Neural crest cell (in vitro differentiated cells): ENCODE measurements at regions not wholly inside any gene's neighbourhood (a gene's known extent, or its start where the extent isn't known, plus 50 kb on each side); places are given as distances from the start of the nearest gene placed in this dataset.

ENCODE experiments used
- DNase-seq: peaks from one replicate; pipeline ENCODE4 v3.0.0; 2021; ENCODE audit warnings: low read depth, mixed read lengths, low spot score
- H3K27ac Mint-ChIP-seq: one replicate; pipeline ENCODE4 v1.8.0; 2021; ENCODE audit warnings: mild to moderate bottlenecking, mixed read lengths; ENCODE audit not compliant: unreplicated experiment
- H3K27me3 Mint-ChIP-seq: 2 replicates; pipeline ENCODE4 v1.8.0; 2021; ENCODE audit warnings: low read depth, mild to moderate bottlenecking, mixed read lengths
- H3K36me3 Mint-ChIP-seq: 2 replicates; pipeline ENCODE4 v1.8.0; 2021; ENCODE audit warnings: low read depth, mild to moderate bottlenecking, mixed read lengths
- H3K4me1 Mint-ChIP-seq: 2 replicates; pipeline ENCODE4 v1.8.0; 2021; ENCODE audit warnings: mixed read lengths
- H3K4me3 Mint-ChIP-seq: one replicate; pipeline ENCODE4 v1.8.0; 2021; ENCODE audit warnings: mild to moderate bottlenecking, mixed read lengths
- H3K9me3 Mint-ChIP-seq: 2 replicates; pipeline ENCODE4 v1.8.0; 2021; ENCODE audit warnings: mixed read lengths
- TF ChIP-seq, protein P1 (sequence below): fragments of 200-600 bp; sonication (generic); conservative IDR thresholded peaks from 2 replicates; pipeline ENCODE4 v1.5.0; 2021; ENCODE audit warnings: antibody characterized with exemption, mild to moderate bottlenecking

DNA sequence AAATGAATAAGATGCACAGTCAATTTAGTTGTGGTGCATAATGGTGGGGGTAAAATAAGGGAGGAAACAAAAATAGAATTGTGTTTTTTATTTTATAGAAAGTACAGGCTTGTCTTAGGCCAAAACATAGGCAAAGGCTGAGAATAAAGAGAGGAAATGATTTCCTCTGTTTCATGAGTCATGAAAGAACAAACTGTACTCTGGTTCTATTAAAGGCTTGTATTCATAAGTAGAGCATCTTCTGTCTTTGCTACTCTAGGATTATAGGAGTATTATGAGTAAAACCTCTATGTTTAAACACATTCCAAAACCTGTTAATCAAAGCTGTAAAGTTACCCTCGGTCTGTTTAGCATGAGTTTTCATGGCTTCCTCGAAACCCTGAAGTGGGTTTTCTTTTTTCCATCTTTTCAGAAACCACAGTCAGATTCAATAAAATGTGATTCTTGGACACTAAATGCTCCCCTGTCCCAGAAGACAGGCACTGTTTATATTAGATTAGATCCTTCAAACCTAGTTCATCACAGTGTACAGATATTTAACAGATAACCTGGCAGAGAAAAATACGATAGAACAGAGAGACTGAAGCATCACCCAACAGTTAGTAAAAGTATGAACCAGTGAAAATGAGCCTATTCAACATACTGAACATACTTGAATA is 473.9 kb upstream of the CYLC2 start:
- Mint-ChIP-seq H3K27ac (no peak overlapping the region), H3K4me1 (no peaks in the 10 kb centered on the region), H3K9me3 (peaks cover 5% of the 10 kb centered on the region), H3K27me3 (no peaks in the 10 kb centered on the region), H3K36me3 (no peaks in the 10 kb centered on the region), H3K4me3 (no peak overlapping the region)
- DNase-seq, result no peak
- TF ChIP-seq, protein P1, sequence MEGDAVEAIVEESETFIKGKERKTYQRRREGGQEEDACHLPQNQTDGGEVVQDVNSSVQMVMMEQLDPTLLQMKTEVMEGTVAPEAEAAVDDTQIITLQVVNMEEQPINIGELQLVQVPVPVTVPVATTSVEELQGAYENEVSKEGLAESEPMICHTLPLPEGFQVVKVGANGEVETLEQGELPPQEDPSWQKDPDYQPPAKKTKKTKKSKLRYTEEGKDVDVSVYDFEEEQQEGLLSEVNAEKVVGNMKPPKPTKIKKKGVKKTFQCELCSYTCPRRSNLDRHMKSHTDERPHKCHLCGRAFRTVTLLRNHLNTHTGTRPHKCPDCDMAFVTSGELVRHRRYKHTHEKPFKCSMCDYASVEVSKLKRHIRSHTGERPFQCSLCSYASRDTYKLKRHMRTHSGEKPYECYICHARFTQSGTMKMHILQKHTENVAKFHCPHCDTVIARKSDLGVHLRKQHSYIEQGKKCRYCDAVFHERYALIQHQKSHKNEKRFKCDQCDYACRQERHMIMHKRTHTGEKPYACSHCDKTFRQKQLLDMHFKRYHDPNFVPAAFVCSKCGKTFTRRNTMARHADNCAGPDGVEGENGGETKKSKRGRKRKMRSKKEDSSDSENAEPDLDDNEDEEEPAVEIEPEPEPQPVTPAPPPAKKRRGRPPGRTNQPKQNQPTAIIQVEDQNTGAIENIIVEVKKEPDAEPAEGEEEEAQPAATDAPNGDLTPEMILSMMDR, result no peak

DNA sequence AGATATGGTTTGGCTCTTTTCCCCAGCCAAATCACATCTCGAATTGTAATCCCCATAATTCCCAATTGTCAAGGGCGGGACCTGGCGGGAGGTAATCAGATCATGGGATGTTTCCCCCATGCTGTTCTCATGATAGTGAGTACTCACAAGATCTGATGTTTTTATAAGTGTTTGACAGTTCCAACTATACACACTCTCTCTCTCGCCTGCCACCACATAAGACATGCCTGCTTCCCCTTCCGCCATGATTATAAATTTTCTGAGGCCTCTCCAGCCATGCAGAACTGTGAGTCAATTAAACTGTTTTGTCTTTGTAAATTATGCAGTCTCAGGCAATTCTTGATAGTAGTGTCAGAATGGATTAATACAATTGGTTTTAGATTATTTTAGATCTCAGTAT is 475.7 kb upstream of the CYLC2 start:
- H3K36me3 Mint-ChIP-seq, result no peaks in the 10 kb centered on the region
- peaks cover 2% of the 10 kb centered on the region for H3K27me3 Mint-ChIP-seq
- no peak overlapping the region for H3K4me3 Mint-ChIP-seq
- peaks cover 3% of the 10 kb centered on the region for H3K4me1 Mint-ChIP-seq
- TF ChIP-seq, protein P1, result no peak
- no peaks in the 10 kb centered on the region for H3K9me3 Mint-ChIP-seq
- no peak overlapping the region for H3K27ac Mint-ChIP-seq
- DNase-seq, result no peak

DNA sequence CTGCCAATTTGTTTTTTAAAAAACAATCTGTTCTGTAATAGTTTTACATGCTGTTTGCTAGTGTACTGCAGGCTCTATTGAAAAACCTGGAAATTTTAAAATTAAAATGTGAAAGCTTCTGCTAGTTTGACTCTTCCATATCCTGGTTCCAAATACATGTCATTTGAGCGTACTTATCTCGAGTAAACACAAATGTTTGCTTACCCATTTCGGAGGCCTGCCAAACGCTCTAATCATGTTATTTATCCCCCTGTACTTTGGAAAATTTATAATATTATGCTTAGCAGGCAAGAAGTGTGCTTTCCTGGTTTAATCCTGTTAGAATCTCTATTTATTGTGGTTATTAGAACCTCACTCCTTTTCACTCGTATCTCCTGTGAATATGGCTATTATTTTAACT is 476.8 kb upstream of the CYLC2 start:
- Mint-ChIP-seq H3K27ac (no peak overlapping the region), H3K4me1 (peaks cover 3% of the 10 kb centered on the region), H3K36me3 (no peaks in the 10 kb centered on the region), H3K27me3 (peaks cover 2% of the 10 kb centered on the region), H3K4me3 (no peak overlapping the region), H3K9me3 (no peaks in the 10 kb centered on the region)
- DNase-seq, result no peak
- TF ChIP-seq, protein P1, result no peak

DNA sequence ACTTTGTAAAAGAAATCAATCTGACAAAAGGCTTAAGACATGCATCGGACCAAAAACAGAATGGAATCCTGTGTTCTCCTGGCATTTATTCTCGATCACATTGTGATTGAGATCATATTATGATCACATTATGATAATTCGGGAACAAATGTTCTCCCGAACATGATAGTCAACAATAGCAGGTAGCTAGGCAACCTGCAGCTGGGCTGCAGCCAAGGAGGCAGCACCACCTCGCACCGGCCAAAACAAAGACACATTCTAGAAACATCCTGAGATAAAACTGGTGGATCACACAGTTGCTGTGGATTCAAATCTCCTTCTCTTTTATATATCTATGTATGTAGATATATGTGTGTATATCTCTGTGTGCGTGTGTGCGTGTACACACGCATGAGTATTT is 480.6 kb upstream of the CYLC2 start:
- Mint-ChIP-seq H3K4me1 (peaks cover 3% of the 10 kb centered on the region), H3K36me3 (no peaks in the 10 kb centered on the region), H3K4me3 (no peak overlapping the region), H3K27me3 (peaks cover 6% of the 10 kb centered on the region), H3K9me3 (no peaks in the 10 kb centered on the region), H3K27ac (no peak overlapping the region)
- TF ChIP-seq, protein P1, result no peak
- DNase-seq, result no peak

DNA sequence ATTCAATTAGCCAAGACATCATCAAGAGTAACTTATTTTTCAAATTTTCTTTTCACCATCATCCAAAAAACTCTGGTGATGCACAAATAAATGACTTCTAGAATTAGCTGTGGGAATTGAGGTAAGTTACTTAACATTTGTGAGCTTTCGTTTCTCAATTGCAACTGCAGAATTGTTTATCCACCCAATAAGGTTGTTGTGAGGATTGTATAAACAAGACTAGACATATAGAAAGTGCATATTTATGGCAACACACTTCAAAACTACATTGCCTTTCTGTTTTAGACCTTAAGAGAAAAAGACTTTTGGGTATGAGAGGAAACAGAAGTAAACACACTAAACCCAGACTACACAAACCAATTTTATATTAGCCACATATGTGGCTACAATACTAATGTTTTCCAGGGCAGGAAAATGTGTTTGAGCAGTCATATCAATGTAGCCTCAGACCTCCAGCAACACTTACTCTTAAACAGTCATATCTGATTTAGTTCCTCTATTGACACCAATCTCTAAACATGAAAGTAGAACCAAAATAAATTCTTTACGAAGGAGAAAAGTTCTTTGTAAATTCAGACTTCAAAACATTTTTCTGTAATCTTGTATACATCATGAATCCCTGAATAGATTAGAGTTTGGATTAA is 488.0 kb upstream of the CYLC2 start:
- H3K4me1 Mint-ChIP-seq, result no peaks in the 10 kb centered on the region
- peaks cover 4% of the 10 kb centered on the region for H3K27me3 Mint-ChIP-seq
- TF ChIP-seq, protein P1, result no peak
- H3K36me3 Mint-ChIP-seq, result no peaks in the 10 kb centered on the region
- H3K4me3 Mint-ChIP-seq, result no peak overlapping the region
- DNase-seq, result no peak
- no peaks in the 10 kb centered on the region for H3K9me3 Mint-ChIP-seq
- H3K27ac Mint-ChIP-seq, result no peak overlapping the region
